G401.6 (cell line): ENCODE measurements at regions not wholly inside any gene's neighbourhood (a gene's known extent, or its start where the extent isn't known, plus 50 kb on each side); places are given as distances from the start of the nearest gene placed in this dataset.

Source experiments
- FAIRE-seq: peaks from 2 replicates; lab custom pipeline; 2012; peaks lifted over from hg19 to GRCh38; lab: Jason Lieb, UNC

- no peak for FAIRE-seq
Observed at GRCh38 chr1:61627365-61627764, 97.6 kb downstream of the TM2D1 start.

GRCh38 chr1:61626816-61627215, 98.1 kb downstream of the TM2D1 start:
- no peak for FAIRE-seq

- FAIRE-seq: no peak
Observed at GRCh38 chr1:61623852-61624251, 101.1 kb downstream of the TM2D1 start.

- FAIRE-seq: no peak
Observed at GRCh38 chr1:61620536-61620935, 104.4 kb downstream of the TM2D1 start.

DNA sequence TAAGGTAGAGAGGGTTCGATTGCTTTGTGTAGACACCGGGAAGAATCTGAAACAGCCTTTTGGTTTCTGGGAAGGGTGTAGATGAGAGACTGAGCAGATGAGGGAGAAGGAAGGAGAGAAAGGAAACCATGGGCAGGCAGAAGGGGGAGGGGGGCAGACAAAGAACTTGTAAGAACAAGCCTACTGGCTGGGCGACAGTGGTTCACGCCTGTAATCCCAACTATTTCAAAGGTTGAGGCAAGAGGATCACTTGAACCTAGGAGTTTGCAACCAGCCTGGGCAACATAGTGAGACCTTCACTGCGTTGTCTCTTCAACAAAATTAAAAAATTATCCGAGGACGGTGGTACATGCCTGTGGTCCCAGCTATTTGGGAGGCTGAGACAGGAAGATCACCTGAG, 106.2 kb downstream of the TM2D1 start:
- FAIRE-seq: no peak

DNA sequence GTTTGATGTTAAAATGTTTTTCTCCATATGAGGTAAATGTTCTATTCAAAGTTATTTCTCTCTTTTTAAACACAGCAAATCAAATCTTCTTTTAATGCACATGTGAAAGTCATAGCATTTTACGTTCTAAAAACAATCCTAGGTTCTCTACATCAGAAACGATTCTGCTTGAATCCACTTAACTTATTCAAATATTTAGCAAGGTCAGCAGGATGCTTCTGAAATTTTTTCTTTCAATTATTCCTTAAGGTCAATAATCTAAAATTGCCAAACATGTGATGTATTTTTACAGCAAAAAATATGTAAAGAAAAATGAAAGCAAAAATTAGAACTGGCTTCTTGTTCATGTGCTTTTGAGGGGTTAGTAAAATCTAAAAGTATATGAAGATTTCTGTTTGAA, 106.7 kb downstream of the TM2D1 start:
- no peak for FAIRE-seq

DNA sequence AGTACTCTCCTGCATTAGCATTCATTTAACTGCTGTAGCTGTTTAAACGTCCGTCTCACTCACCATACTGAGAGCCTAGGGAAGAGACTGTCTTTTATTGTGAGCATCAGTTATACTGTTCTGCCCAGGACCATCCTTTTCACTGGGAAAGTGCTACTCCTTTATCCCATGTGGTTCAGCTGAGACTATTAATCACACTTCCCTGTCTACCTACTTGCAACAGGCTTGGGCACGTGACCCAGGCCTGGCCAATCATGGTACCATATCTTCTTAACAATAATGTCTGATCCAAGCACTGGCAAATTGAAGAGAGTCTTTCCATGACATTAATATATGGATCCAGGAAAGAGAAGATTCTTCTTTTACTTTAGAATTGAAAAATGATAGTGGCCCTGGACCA, 108.1 kb downstream of the TM2D1 start:
- no peak for FAIRE-seq

DNA sequence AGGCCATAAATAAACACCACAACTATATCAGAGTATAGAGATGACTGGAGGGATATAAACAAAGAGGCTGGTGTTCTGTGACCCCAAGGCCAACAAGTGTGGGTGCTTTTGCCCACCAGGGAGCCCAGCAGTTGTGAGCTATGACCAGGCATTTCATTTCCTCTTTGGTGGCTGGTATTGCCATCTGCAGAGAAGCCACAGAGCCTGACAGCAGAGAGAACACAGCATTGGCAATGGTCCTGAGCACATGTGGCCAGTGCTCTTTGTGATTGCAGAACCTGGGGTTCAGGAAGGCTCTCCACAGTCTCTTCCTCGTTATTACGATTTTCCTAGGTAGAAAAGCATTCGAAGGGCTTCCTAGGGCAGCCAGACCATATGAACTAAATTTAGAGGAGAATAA, 112.3 kb downstream of the TM2D1 start:
- FAIRE-seq: no peak

GRCh38 chr1:61609040-61609439, 115.9 kb downstream of the TM2D1 start:
- FAIRE-seq: no peak

DNA sequence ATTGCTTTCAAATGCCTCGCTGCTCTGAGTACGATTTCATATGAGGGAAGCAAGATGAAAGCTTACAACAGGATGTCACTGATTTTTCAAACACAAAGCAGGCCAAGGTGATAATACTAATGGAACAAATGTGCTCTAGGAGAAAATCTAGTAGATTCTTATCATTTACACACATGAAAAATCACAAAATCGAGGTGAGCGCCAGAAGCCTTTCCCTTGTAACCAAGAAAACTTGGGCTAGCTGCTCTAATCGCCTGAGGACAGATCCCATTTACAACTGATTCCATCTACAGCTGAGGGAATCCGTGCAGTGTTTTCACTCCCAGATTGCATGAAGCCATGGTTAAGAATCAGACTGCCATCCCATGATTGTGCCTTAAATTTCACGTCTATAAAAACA, 117.5 kb downstream of the TM2D1 start:
- FAIRE-seq: no peak

- no peak for FAIRE-seq
Observed at GRCh38 chr1:61606448-61607312, 118.3 kb downstream of the TM2D1 start.

DNA sequence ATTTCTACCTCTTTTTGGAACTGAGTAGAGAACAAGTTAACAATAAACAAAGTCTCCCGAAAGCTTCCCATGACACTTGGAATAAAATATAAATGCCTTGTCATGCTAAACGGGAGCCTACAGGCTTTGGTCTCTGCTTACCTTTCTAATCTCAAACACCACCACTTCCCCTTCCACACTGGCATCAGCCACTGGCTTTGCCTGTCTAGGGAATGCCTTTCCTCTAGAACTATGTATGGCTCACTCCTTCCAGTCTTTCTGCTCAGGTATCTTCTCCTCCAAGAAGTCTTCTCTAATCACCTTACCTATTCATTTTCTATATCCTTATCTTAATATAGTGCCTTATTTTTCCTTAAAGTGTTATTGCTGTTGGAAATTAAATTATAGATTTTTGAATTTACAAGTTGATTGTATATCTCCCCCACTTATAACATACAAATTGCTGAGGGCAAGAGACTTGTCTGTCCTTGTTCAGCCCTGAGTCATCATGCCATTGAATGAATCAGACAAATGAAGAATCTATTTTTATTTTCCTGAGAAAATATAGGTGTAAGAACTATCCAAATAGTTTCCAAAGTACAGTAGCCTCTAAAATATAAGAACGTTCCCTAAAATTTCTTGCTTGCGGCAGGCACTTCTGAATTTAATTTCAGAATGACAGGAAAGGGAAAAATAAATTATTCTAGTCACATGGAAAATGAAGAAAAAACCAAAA, 119.2 kb downstream of the TM2D1 start:
- FAIRE-seq: no peak

- no peak for FAIRE-seq
Observed at GRCh38 chr1:61604684-61605083, 120.3 kb downstream of the TM2D1 start.

GRCh38 chr1:61604261-61604660, 120.7 kb downstream of the TM2D1 start:
- no peak for FAIRE-seq

- no peak for FAIRE-seq
Observed at GRCh38 chr1:61602663-61603062, 122.3 kb downstream of the TM2D1 start.

DNA sequence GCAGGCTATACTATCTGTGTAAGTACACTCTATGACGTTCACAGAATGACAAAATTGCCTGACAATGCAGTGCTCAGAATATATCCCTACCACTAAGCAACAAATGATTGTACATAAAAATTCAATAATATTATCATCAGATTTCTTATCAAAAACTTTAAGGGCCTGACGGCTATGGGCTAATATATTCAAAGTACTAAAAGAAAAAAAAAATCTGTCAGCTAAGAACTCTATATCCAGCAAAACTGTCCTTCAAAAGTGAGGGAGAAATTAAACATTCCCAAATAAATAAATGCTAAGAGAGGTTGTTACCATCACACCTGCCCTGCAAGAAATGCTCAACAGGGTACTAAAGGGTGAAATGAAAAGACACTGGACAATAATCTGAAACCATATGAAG, 127.3 kb downstream of the TM2D1 start:
- FAIRE-seq: no peak

DNA sequence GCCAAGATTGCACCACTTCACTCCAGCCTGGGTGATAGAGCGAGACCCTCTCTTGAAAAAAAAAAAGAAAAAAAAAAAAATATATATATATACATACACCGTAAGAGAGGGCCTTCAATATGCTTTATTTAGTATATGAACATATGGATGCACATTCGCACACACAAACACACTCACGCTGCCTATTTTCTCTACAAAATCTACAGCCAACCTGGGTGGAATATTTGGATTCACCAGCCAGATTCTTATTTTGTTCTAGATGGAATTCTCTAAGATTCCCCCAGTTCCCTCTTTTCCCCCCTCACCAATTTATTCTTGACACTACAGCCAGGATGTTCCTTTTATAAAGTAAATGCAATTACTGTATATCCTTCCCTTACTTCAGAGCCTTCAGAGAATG, 131.6 kb downstream of the TM2D1 start:
- FAIRE-seq: no peak

GRCh38 chr1:61591351-61591750, 133.6 kb downstream of the TM2D1 start:
- no peak for FAIRE-seq

DNA sequence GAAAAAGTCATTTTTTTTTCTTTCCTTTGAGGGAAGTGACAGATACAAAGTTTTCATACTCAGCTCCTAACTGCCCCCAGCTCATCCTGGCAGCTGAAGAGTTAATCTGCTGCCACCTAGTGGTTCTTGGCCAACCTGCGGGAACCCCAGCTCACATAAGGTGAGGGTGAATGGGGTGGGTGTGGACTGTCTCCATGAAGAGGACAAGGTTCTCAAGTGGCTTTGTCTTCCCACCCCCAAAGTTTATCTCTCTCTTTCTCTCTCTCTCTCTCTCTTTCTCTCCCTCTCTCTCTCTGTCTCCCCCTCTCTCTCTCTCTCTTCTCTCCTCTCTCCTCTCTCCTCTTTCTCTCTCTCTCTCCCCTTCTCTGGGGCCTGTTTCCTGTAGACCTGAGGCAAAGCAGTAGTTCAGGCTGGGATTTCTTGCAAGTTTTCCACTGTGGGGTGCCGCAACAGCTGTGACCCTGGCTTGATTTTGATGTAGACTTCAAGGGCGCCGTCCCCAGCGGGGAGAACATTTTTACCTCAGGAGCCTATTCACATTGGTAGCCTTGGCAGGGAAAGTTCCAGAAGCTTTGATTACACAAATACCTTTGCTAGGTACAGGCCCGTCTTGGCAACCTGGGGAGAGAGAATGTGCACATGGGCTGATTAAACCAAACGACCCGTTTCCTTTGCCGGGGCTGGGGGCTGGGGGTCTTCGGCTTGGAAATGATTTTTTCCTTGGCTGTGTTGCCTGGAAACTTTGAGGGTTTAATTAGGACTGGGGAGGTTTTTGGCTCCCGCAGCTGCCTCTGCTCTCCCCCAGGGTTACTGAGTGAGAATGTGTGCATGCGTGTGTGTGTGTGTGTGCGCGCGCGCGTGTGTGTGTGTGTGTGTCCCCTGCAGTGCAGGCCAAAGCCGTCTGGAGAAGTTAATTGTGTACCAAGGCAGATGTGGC, 135.9 kb downstream of the TM2D1 start:
- peak; percentile 31 for FAIRE-seq

- no peak for FAIRE-seq
Observed at GRCh38 chr1:61585714-61586113, 139.2 kb downstream of the TM2D1 start.

- FAIRE-seq: no peak
Observed at GRCh38 chr1:61583703-61584102, 141.2 kb downstream of the TM2D1 start.

DNA sequence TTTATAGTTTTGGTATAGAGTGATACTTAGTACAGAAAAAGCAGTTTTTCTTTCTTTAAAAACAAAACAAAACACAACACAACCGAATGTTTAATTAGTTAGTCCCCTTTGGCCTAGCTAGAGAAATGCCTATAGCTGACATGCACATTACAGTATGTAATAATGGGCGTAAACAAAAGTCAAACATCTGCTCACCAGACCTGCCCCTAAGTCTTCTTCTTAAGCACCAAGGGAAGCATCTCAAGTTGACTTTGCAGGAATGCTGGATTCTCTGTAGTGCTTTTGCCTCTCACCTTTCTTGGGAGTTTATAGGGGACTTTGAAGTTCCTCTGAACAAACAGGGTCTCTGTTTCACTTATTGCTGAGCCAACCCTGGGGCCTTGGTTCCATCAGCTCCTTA, 143.7 kb downstream of the TM2D1 start:
- no peak for FAIRE-seq

DNA sequence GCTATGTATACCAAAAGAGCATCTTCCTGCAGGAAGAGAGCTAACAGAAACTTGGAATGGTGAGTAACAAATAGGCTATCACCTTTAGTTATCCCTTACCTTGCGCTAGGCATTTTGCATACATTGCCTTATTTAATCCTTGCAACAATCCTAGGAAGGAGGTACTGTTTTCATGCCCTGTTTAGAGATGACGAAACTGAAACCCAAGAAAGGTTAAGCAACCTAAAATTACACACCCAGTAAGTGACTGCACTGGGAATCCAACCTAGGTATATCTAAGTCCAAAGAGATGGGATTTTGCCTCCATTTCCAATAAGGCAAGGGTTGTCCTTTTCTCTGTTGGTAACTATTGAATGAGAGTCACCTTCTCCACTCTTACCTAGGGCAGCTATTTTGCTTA, 144.5 kb downstream of the TM2D1 start:
- no peak for FAIRE-seq
